Ascending aorta (tissue), 2 donors: ENCODE measurements at regions not wholly inside any gene's neighbourhood (a gene's known extent, or its start where the extent isn't known, plus 50 kb on each side); places are given as distances from the start of the nearest gene placed in this dataset.

ENCODE experiments used
- DNase-seq, 2 donors: peaks; one replicate each; pipeline ENCODE4 v3.0.0-alpha.2; 2019; ENCODE audit warnings: low spot score in 2 of 2
- H3K27ac ChIP-seq, 2 donors: fragments of 200-600 bp; sonication (generic); one replicate each; pipeline ENCODE4 v1.5.1; 2016 to 2017; ENCODE audit warnings: mild to moderate bottlenecking in 1 of 2
- H3K27me3 ChIP-seq: fragments of 200-600 bp; sonication (generic); one replicate; pipeline ENCODE4 v1.5.1; 2017
- H3K36me3 ChIP-seq, 2 donors: fragments of 200-600 bp; sonication (generic); one replicate each; pipeline ENCODE4 v1.5.1; 2016
- H3K4me1 ChIP-seq, 2 donors: fragments of 200-600 bp; sonication (generic); one replicate each; pipeline ENCODE4 v1.5.1; 2016 to 2017; ENCODE audit warnings: mild to moderate bottlenecking in 1 of 2
- H3K4me3 ChIP-seq, 2 donors: fragments of 200-600 bp; sonication (generic); one replicate each; pipeline ENCODE4 v1.5.1; 2016 to 2017; ENCODE audit warnings: mild to moderate bottlenecking in 1 of 2
- H3K9me3 ChIP-seq, 2 donors: fragments of 200-600 bp; sonication (generic); one replicate each; pipeline ENCODE4 v1.5.1; 2016
- intact Hi-C: fragments of 100-400 bp; cut with DNase I; formaldehyde crosslinking; loops from one replicate; pipeline ENCODE4 v1.15.1; 2023
- TF ChIP-seq, protein P1 (sequence below), 3 experiments: fragments of 200-600 bp in 2 of 3; fragments of 450-650 bp in 1 of 3; sonication (generic) in 2 of 3; IDR thresholded peaks; one replicate each; pipeline ENCODE4 v1.5.1; 2016 to 2019; ENCODE audit warnings: antibody characterized with exemption in 3 of 3, mild to moderate bottlenecking in 1 of 3, moderate library complexity in 1 of 3

DNA sequence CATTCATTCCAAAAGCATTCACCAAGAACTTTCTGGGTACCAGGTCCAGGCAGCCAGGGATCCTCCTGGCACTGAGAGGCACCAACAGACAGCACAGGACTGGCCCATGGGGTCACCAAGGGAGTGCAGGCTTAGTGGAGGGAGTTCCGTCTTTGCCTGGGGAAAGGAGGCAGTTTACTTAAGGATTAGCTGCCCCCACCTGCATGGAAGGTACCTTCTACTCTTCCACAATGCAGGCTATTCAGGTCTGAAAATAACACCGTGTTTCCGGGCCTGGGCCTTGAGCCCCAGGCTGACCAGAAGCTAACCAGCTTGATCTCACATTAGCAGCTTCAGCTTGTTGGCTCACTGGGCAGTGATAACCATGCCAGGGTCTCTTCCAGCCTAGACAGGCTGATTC lies 199.4 kb downstream of the FOXA2 start:
- H3K4me3 ChIP-seq: no peak overlapping the region
- intact Hi-C loops: no loop called here

DNA sequence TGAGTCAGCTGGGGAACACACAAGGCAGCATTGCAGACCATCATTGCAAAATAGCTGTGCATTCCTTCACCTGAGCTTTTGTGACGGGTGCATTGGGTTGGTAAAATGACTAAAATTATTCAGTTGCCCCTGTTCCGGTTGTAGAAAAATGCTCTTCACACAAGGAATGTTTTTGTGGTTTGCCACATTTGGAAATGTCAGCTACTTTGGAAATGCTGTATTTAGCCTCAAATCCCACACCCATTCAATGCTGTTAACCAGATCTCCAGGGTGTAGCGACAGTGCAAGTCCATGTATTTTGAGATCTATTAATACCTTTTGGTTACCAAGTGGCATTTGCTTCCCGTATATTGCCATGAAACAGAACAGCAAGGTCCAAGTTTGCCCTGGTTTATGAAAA lies 201.2 kb downstream of the FOXA2 start:
- Histone ChIP-seq H3K4me1 (no peaks in the 10 kb centered on the region), H3K27me3 (no peaks in the 10 kb centered on the region), H3K27ac (no peak overlapping the region), H3K9me3 (no peaks in the 10 kb centered on the region), H3K4me3 (no peak overlapping the region), H3K36me3 (no peaks in the 10 kb centered on the region)
- intact Hi-C loops: no loop called here
- DNase-seq: no peak
- TF ChIP-seq, protein P1, sequence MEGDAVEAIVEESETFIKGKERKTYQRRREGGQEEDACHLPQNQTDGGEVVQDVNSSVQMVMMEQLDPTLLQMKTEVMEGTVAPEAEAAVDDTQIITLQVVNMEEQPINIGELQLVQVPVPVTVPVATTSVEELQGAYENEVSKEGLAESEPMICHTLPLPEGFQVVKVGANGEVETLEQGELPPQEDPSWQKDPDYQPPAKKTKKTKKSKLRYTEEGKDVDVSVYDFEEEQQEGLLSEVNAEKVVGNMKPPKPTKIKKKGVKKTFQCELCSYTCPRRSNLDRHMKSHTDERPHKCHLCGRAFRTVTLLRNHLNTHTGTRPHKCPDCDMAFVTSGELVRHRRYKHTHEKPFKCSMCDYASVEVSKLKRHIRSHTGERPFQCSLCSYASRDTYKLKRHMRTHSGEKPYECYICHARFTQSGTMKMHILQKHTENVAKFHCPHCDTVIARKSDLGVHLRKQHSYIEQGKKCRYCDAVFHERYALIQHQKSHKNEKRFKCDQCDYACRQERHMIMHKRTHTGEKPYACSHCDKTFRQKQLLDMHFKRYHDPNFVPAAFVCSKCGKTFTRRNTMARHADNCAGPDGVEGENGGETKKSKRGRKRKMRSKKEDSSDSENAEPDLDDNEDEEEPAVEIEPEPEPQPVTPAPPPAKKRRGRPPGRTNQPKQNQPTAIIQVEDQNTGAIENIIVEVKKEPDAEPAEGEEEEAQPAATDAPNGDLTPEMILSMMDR (IDR thresholded peaks at IDR 0.05): no peak

More for the DNA sequence above, 199.4 kb downstream of the FOXA2 start:
- Histone ChIP-seq H3K27me3 (no peaks in the 10 kb centered on the region), H3K27ac (no peak overlapping the region), H3K36me3 (no peaks in the 10 kb centered on the region), H3K4me1 (no peaks in the 10 kb centered on the region), H3K9me3 (no peaks in the 10 kb centered on the region)
- DNase-seq: no peak
- TF ChIP-seq, protein P1 (IDR thresholded peaks at IDR 0.05): no peak

DNA sequence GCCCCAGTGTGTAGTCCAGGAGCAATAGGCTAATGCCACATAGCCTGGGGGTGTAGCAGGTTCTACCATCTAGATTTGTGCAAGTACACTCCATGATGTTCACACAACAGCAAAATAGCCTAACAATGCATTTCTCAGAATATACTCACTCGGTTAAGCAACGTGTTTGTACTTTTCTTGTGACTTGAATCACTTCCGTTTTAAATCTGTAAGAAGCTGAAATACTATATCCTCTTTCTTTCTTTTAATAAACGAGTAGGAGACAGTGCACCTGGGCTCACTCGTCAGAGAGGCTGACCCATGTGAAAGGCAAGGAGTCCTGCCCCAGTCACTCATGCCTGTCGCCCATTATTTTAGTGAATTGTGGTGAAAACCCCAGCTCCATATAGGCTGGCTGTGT lies 201.6 kb downstream of the FOXA2 start:
- no peaks in the 10 kb centered on the region for H3K4me1 ChIP-seq
- no peaks in the 10 kb centered on the region for H3K36me3 ChIP-seq
- H3K27me3 ChIP-seq: no peaks in the 10 kb centered on the region
- H3K4me3 ChIP-seq: no peak overlapping the region
- TF ChIP-seq, protein P1 (IDR thresholded peaks at IDR 0.05): no peak
- H3K9me3 ChIP-seq: no peaks in the 10 kb centered on the region
- intact Hi-C loops: no loop called here
- DNase-seq: no peak
- no peak overlapping the region for H3K27ac ChIP-seq

DNA sequence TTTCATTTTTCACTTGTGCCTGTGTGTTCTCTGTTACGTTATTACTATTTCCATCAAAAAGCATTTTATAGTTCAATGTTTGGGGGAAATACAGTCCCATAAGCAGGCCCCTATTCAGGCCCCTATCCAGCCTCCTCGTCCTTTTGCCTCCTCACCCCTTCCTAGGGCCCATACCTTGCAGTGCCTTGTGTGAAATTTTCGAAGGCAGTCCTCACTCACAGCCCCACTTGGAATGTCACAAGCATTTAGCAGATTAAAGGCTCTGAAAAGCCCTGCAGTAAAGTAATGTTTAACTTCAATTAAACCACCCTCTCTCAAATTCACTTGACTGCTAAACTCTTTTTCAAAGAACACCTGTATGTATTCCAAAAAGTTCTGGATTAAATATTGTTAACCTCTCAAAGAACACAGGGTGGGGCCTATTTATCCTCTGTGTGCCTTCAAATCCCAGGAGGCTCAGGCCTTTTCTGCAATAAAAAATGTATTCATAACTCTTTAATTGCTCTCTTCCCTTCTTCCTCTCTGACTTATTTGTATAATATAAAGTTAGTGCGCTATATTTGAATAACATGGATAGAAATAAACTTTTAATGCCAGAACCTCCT lies 202.5 kb downstream of the FOXA2 start:
- no peak overlapping the region for H3K4me3 ChIP-seq
- H3K27ac ChIP-seq: no peak overlapping the region
- H3K9me3 ChIP-seq: no peaks in the 10 kb centered on the region
- H3K36me3 ChIP-seq: no peaks in the 10 kb centered on the region
- no peak for DNase-seq
- intact Hi-C loops: no loop called here
- H3K27me3 ChIP-seq: no peaks in the 10 kb centered on the region
- TF ChIP-seq, protein P1 (IDR thresholded peaks at IDR 0.05): no peak
- H3K4me1 ChIP-seq: no peaks in the 10 kb centered on the region

DNA sequence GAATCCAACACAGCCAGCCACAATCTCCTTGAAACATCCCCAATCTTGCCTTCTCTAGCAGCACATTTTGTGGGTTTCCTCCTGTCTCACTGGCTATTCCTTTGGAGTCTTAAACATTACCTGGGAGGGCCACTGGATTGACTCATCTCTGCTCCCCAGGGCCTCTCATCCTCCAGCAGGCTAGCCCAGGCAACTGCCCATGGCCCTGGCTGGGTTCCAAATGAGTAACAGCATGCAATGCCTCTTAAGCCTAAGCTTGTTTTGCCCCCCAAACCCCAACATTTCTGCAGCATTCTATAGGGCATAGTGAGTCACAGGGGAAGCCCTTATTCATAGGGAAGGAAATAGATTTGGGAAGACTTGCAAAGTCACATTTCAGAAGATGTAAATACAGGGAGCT lies 204.9 kb downstream of the FOXA2 start:
- DNase-seq: no peak
- intact Hi-C loops: no loop called here
- TF ChIP-seq, protein P1 (IDR thresholded peaks at IDR 0.05): no peak
- no peaks in the 10 kb centered on the region for H3K4me1 ChIP-seq
- H3K27ac ChIP-seq: no peak overlapping the region
- H3K9me3 ChIP-seq: no peaks in the 10 kb centered on the region
- no peaks in the 10 kb centered on the region for H3K36me3 ChIP-seq
- H3K27me3 ChIP-seq: no peaks in the 10 kb centered on the region
- no peak overlapping the region for H3K4me3 ChIP-seq
